Upper lobe of right lung (tissue), 1 donor: ENCODE measurements at regions not wholly inside any gene's neighbourhood (a gene's known extent, or its start where the extent isn't known, plus 50 kb on each side); places are given as distances from the start of the nearest gene placed in this dataset.

ENCODE experiments used
- ATAC-seq: fragments of 200-7000 bp; cut with Tn5 transposase; one replicate; pipeline ENCODE4 v1.9.1; 2020; ENCODE audit warnings: mild to moderate bottlenecking, moderate library complexity
- DNase-seq: peaks from one replicate; pipeline ENCODE4 v3.0.0-alpha.2; 2020
- H3K27ac ChIP-seq: fragments of 200-600 bp; one replicate; pipeline ENCODE4 v1.8.0; 2022
- H3K27me3 ChIP-seq: fragments of 200-600 bp; one replicate; pipeline ENCODE4 v1.8.0; 2022; ENCODE audit warnings: mild to moderate bottlenecking
- H3K36me3 ChIP-seq: fragments of 200-600 bp; one replicate; pipeline ENCODE4 v1.8.0; 2022
- H3K4me1 ChIP-seq: fragments of 200-600 bp; one replicate; pipeline ENCODE4 v1.8.0; 2022
- H3K4me3 ChIP-seq: fragments of 200-600 bp; one replicate; pipeline ENCODE4 v1.8.0; 2022; ENCODE audit warnings: mild to moderate bottlenecking
- H3K9me3 ChIP-seq: fragments of 200-600 bp; one replicate; pipeline ENCODE4 v1.8.0; 2022
- CTCF ChIP-seq: fragments of 200-600 bp; IDR thresholded peaks from one replicate; pipeline ENCODE4 v1.8.0; 2022; ENCODE audit warnings: antibody characterized with exemption
- intact Hi-C: fragments of 100-400 bp; cut with DNase I; formaldehyde crosslinking; loops from one replicate; pipeline ENCODE4 v1.11.0; 2022
- donor health status: DM: no; HTN: yes; CAD: no; lungs with severe emphysema.

GRCh38 chr18:2219706-2220105 is 351.6 kb downstream of the METTL4 start:
- DNase-seq, result no peak
- no peak overlapping the region for H3K27ac ChIP-seq
- intact Hi-C loops, result no loop called here
- no peaks in the 10 kb centered on the region for H3K9me3 ChIP-seq
- H3K4me3 ChIP-seq, result no peak overlapping the region
- ATAC-seq, result no peak
- H3K36me3 ChIP-seq, result no peaks in the 10 kb centered on the region
- no peak for TF ChIP-seq CTCF
- H3K27me3 ChIP-seq, result no peaks in the 10 kb centered on the region
- H3K4me1 ChIP-seq, result no peaks in the 10 kb centered on the region

GRCh38 chr18:2222270-2223185 is 348.8 kb downstream of the METTL4 start:
- H3K36me3 ChIP-seq, result no peaks in the 10 kb centered on the region
- DNase-seq, result no peak
- no peaks in the 10 kb centered on the region for H3K4me1 ChIP-seq
- TF ChIP-seq CTCF, result no peak
- intact Hi-C loops, result no loop called here
- no peaks in the 10 kb centered on the region for H3K9me3 ChIP-seq
- H3K27me3 ChIP-seq, result no peaks in the 10 kb centered on the region
- H3K4me3 ChIP-seq, result no peak overlapping the region
- ATAC-seq, result no peak
- no peak overlapping the region for H3K27ac ChIP-seq

- Histone ChIP-seq H3K27ac (no peak overlapping the region), H3K4me3 (peak overlapping the region; percentile 26), H3K36me3 (no peaks in the 10 kb centered on the region), H3K27me3 (no peaks in the 10 kb centered on the region), H3K9me3 (no peaks in the 10 kb centered on the region), H3K4me1 (no peaks in the 10 kb centered on the region)
- no peak for ATAC-seq
- intact Hi-C loops, result no loop called here
- DNase-seq, result no peak
- no peak for TF ChIP-seq CTCF
These were observed 347.9 kb downstream of the METTL4 start for GRCh38 chr18:2223449-2223848.

- no peaks in the 10 kb centered on the region for H3K36me3 ChIP-seq
- H3K4me1 ChIP-seq, result no peaks in the 10 kb centered on the region
- DNase-seq (no peak), ATAC-seq (no peak)
- TF ChIP-seq CTCF, result peak; percentile 46
- intact Hi-C loops, result no loop called here
- no peak overlapping the region for H3K27ac ChIP-seq
- no peaks in the 10 kb centered on the region for H3K9me3 ChIP-seq
- H3K27me3 ChIP-seq, result no peaks in the 10 kb centered on the region
- peak overlapping the region; percentile 26 for H3K4me3 ChIP-seq
These were observed 347.5 kb downstream of the METTL4 start for GRCh38 chr18:2223849-2224248.

- no peaks in the 10 kb centered on the region for H3K4me1 ChIP-seq
- TF ChIP-seq CTCF, result no peak
- H3K27me3 ChIP-seq, result no peaks in the 10 kb centered on the region
- intact Hi-C loops, result no loop called here
- no peak overlapping the region for H3K4me3 ChIP-seq
- no peak overlapping the region for H3K27ac ChIP-seq
- H3K9me3 ChIP-seq, result no peaks in the 10 kb centered on the region
- DNase-seq (no peak), ATAC-seq (no peak)
- H3K36me3 ChIP-seq, result no peaks in the 10 kb centered on the region
These were observed 335.1 kb downstream of the METTL4 start for GRCh38 chr18:2236232-2236631.
